OCI-LY3 (cell line): ENCODE measurements at regions not wholly inside any gene's neighbourhood (a gene's known extent, or its start where the extent isn't known, plus 50 kb on each side); places are given as distances from the start of the nearest gene placed in this dataset.

ENCODE experiments used
- EZH2phosphoT487 ChIP-seq: fragments of 200-600 bp; shearing (Covaris generic); IDR thresholded peaks from 2 replicates; pipeline ENCODE4 v1.6.1; 2018; ENCODE audit warnings: antibody characterized with exemption, mixed run types, low read depth
- TF ChIP-seq, protein P1 (sequence below): fragments of 200-600, 300-600 bp; sonication (generic); IDR thresholded peaks from 2 replicates; pipeline ENCODE4 v1.5.1; 2014; ENCODE audit warnings: antibody characterized with exemption, low read length, low read depth

DNA sequence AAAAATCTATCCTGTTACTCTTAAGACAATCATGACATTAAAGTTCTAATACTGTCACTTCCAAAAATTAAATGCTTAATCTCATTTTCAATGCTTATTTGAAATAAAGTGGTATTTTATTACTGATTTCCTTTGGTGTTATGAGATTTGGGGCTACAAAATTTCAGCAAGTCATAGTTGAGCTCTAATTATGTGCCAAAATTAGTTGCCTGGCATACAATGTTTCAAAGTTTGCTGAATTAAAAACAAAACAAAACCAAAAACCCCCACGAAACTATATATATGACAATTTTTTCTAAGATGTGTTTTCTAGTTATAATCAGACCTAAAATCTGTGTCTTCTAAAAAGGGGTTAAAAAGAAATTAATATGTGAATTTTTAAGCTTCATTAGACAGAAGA is 62.2 kb downstream of the KCNRG start:
- TF ChIP-seq, protein P1, sequence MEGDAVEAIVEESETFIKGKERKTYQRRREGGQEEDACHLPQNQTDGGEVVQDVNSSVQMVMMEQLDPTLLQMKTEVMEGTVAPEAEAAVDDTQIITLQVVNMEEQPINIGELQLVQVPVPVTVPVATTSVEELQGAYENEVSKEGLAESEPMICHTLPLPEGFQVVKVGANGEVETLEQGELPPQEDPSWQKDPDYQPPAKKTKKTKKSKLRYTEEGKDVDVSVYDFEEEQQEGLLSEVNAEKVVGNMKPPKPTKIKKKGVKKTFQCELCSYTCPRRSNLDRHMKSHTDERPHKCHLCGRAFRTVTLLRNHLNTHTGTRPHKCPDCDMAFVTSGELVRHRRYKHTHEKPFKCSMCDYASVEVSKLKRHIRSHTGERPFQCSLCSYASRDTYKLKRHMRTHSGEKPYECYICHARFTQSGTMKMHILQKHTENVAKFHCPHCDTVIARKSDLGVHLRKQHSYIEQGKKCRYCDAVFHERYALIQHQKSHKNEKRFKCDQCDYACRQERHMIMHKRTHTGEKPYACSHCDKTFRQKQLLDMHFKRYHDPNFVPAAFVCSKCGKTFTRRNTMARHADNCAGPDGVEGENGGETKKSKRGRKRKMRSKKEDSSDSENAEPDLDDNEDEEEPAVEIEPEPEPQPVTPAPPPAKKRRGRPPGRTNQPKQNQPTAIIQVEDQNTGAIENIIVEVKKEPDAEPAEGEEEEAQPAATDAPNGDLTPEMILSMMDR = no peak
- TF ChIP-seq EZH2phosphoT487 = no peak
